Cardiac fibroblast (primary cell): ENCODE measurements at regions not wholly inside any gene's neighbourhood (a gene's known extent, or its start where the extent isn't known, plus 50 kb on each side); places are given as distances from the start of the nearest gene placed in this dataset.

Source experiments
- DNase-seq, 2 donors: peaks; one replicate each; pipeline versions ENCODE4 v3.0.0 to v3.0.0-alpha.2; 2010; ENCODE audit warnings: low read depth in 2 of 2
- H3K4me3 ChIP-seq, 2 donors: replicated peaks in 1 of 2; 1 replicate in 1 of 2; 2 replicates in 1 of 2; pipeline ENCODE4 v1.5.1; 2011; ENCODE audit warnings: low read depth in 2 of 2, low read length in 2 of 2, mild to moderate bottlenecking in 2 of 2, moderate library complexity in 1 of 2
- TF ChIP-seq, protein P1 (sequence below): IDR thresholded peaks from one replicate; pipeline ENCODE4 v1.5.1; 2011; ENCODE audit warnings: low read depth, mild to moderate bottlenecking, low read length, inconsistent platforms

DNA sequence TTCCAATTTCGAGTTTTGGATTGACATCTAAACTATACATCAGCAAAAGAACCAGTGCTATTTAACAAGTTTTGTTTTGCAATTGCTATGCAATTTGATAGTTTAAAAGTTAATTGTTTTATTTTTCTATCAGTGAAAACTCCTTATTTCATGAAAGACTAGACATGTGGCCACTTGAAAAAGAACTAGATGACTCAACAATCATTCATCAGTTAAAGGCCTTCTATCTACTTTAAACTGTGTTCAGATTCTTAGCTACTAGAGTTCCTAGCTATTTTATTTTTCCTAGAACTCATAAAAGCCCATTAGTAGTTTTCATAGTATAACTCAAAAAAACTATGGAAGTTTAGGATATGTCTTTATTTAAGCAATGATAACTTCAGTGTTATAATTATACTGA, 104.6 kb upstream of the LSM8 start:
- TF ChIP-seq, protein P1, sequence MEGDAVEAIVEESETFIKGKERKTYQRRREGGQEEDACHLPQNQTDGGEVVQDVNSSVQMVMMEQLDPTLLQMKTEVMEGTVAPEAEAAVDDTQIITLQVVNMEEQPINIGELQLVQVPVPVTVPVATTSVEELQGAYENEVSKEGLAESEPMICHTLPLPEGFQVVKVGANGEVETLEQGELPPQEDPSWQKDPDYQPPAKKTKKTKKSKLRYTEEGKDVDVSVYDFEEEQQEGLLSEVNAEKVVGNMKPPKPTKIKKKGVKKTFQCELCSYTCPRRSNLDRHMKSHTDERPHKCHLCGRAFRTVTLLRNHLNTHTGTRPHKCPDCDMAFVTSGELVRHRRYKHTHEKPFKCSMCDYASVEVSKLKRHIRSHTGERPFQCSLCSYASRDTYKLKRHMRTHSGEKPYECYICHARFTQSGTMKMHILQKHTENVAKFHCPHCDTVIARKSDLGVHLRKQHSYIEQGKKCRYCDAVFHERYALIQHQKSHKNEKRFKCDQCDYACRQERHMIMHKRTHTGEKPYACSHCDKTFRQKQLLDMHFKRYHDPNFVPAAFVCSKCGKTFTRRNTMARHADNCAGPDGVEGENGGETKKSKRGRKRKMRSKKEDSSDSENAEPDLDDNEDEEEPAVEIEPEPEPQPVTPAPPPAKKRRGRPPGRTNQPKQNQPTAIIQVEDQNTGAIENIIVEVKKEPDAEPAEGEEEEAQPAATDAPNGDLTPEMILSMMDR: no peak
- H3K4me3 ChIP-seq: no peak overlapping the region
- DNase-seq: no peak

- peak; percentile 1 to 66 for DNase-seq
- H3K4me3 ChIP-seq: no peak overlapping the region
- TF ChIP-seq, protein P1: no peak
These were observed 103.0 kb upstream of the LSM8 start for GRCh38 chr7:118080947-118081346.

GRCh38 chr7:118082506-118082905, 101.5 kb upstream of the LSM8 start:
- no peak overlapping the region for H3K4me3 ChIP-seq
- DNase-seq: no peak
- TF ChIP-seq, protein P1: no peak

- DNase-seq: no peak
- H3K4me3 ChIP-seq: no peak overlapping the region
- TF ChIP-seq, protein P1: no peak
These were observed 99.0 kb upstream of the LSM8 start for GRCh38 chr7:118085000-118085399.

GRCh38 chr7:118087126-118087525, 96.8 kb upstream of the LSM8 start:
- DNase-seq: no peak
- H3K4me3 ChIP-seq: no peak overlapping the region
- TF ChIP-seq, protein P1: no peak

DNA sequence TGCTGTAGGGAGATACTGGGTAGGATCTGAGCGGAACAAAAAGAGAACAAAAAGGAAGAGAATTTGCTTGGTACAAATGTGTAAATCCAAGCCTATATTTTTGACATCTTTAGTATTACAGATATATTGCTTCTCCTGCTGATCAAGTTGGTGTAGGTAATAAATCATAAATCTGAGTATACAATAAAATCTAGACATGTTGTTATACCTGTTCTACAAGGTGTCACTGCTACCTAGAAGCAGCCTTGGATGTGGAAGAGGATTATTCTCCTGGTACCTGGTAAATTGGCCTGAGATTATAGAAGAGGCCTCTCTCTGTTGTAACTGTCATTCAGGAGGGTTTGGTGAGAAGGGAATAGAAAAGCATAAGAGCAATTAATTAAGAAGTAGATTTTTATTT, 89.9 kb upstream of the LSM8 start:
- H3K4me3 ChIP-seq: no peak overlapping the region
- no peak for DNase-seq
- TF ChIP-seq, protein P1: no peak

DNA sequence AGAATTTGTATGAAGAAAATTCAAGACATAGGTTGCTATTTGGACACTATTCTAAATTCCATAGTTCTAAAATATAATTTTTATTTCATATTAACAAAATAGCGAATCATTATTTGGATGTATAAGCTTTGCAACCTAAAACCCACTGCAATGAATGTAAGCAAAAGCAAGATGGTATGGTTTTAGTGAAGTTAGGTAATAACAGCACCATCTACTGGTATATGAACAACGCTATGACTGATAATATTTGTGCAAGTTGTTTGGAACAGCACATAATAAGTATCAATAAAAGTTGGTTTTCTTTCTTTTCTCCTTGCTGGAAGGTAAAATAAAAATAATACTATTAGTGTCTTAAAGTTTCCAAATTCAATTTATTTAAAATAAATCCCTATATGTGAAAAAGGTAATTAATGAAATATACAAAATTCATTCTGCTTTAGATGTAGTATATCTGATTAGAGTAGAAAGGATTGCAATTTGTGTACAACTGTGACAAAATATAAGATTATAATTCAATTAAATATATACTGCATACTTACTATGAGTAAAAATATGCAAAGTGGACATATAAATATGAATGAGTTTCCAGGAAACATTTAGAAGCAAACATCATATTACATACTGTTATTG, 79.0 kb upstream of the LSM8 start:
- TF ChIP-seq, protein P1: peak; percentile 36
- DNase-seq: peak; percentile 18 to 31
- no peak overlapping the region for H3K4me3 ChIP-seq
